ENCODE measurements at regions not wholly inside any gene's neighbourhood (a gene's known extent, or its start where the extent isn't known, plus 50 kb on each side); places are given as distances from the start of the nearest gene placed in this dataset.

DNA sequence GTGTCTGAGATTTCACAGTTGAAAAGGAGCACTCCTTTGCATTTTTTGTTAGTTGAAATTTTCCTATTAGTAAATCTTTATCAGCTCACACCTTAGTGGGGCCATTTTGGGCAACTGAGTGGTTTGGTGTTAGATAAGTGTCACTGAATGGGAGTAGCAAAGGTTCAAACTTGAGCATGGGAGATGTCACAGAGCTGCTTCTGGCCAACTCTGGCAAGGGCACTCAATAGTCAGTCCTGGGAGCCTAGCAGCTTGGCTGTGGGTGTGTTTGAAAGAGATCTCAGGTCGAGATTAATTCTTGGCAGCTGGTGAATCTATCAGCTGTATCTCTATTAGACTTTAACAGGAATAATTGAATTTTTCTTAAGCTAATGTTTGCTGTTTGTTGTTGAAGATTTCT is 579.3 kb downstream of the EDEM1 start:
- TF ChIP-seq, protein P1, sequence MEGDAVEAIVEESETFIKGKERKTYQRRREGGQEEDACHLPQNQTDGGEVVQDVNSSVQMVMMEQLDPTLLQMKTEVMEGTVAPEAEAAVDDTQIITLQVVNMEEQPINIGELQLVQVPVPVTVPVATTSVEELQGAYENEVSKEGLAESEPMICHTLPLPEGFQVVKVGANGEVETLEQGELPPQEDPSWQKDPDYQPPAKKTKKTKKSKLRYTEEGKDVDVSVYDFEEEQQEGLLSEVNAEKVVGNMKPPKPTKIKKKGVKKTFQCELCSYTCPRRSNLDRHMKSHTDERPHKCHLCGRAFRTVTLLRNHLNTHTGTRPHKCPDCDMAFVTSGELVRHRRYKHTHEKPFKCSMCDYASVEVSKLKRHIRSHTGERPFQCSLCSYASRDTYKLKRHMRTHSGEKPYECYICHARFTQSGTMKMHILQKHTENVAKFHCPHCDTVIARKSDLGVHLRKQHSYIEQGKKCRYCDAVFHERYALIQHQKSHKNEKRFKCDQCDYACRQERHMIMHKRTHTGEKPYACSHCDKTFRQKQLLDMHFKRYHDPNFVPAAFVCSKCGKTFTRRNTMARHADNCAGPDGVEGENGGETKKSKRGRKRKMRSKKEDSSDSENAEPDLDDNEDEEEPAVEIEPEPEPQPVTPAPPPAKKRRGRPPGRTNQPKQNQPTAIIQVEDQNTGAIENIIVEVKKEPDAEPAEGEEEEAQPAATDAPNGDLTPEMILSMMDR (IDR thresholded peaks at IDR 0.05; ENCODE audit: insufficient read depth, low read depth, low read length) = no peak
- no peak for TF ChIP-seq EZH2 (IDR thresholded peaks at IDR 0.05; ENCODE audit: insufficient read depth, low read length)
